K562 (cell line): ENCODE measurements at regions not wholly inside any gene's neighbourhood (a gene's known extent, or its start where the extent isn't known, plus 50 kb on each side); places are given as distances from the start of the nearest gene placed in this dataset.

Experiments used
- CBX2 ChIP-seq: fragments of 200-600 bp; sonication (generic); IDR thresholded peaks from one replicate; pipeline ENCODE4 v1.6.1; 2012; ENCODE audit warnings: mild to moderate bottlenecking, low read length, inconsistent platforms; ENCODE audit not compliant: insufficient read depth, poor library complexity, severe bottlenecking
- NFYB ChIP-seq: IDR thresholded peaks from 2 replicates; pipeline ENCODE4 v1.6.1; 2011; ENCODE audit warnings: mild to moderate bottlenecking, moderate library complexity; ENCODE audit not compliant: insufficient read length; ENCODE audit errors: extremely low read depth

GRCh38 chr3:177781686-177782161, 584.4 kb upstream of the TBL1XR1 start:
- TF ChIP-seq NFYB (no peak), CBX2 (no peak)
